Astrocyte (in vitro differentiated cells and primary cell): ENCODE measurements at regions not wholly inside any gene's neighbourhood (a gene's known extent, or its start where the extent isn't known, plus 50 kb on each side); places are given as distances from the start of the nearest gene placed in this dataset.
A peak's percentile ranks its signal among the peaks of the same experiment; 100 is the strongest.

Experiments used
- DNase-seq: peaks from one replicate; pipeline ENCODE4 v3.0.0-alpha.2; 2010; ENCODE audit warnings: low read depth
- FAIRE-seq: peaks from 2 replicates; lab custom pipeline; 2011; peaks lifted over from hg19 to GRCh38; lab: Jason Lieb, UNC
- H2AFZ ChIP-seq: 2 replicates; pipeline ENCODE4 v1.6.0; 2012; ENCODE audit warnings: low read depth, low read length, inconsistent platforms
- H3K27ac ChIP-seq: 2 replicates; pipeline ENCODE4 v1.5.1; 2011; ENCODE audit warnings: low read depth, low read length, inconsistent platforms
- H3K27me3 ChIP-seq: 2 replicates; pipeline ENCODE4 v1.6.0; 2011; ENCODE audit warnings: low read length, inconsistent platforms; ENCODE audit not compliant: insufficient read depth
- H3K36me3 ChIP-seq: 2 replicates; pipeline ENCODE4 v1.5.1; 2011; ENCODE audit warnings: low read length, inconsistent platforms; ENCODE audit not compliant: insufficient read depth
- H3K4me1 ChIP-seq: 2 replicates; pipeline ENCODE4 v1.5.1; 2011; ENCODE audit warnings: low read length, inconsistent platforms; ENCODE audit not compliant: insufficient read depth
- H3K4me2 ChIP-seq: 2 replicates; pipeline ENCODE4 v1.6.0; 2012; ENCODE audit warnings: low read length, inconsistent platforms
- H3K4me3 ChIP-seq: 2 replicates; pipeline ENCODE4 v1.5.1; 2011; ENCODE audit warnings: low read depth, mild to moderate bottlenecking, low read length, inconsistent platforms; ENCODE audit not compliant: insufficient read depth
- H3K79me2 ChIP-seq: 2 replicates; pipeline ENCODE4 v1.6.0; 2012; ENCODE audit warnings: mild to moderate bottlenecking, low read length, inconsistent platforms; ENCODE audit not compliant: insufficient read depth
- H3K9ac ChIP-seq: 2 replicates; pipeline ENCODE4 v1.6.0; 2012; ENCODE audit warnings: mild to moderate bottlenecking, low read length, inconsistent platforms
- H3K9me3 ChIP-seq: 2 replicates; pipeline ENCODE4 v1.5.1; 2012; ENCODE audit warnings: low read depth, mild to moderate bottlenecking, low read length, inconsistent platforms; ENCODE audit not compliant: insufficient read depth
- H4K20me1 ChIP-seq: 2 replicates; pipeline ENCODE4 v1.6.0; 2012; ENCODE audit warnings: low read length, inconsistent platforms; ENCODE audit not compliant: insufficient read depth
- H3K27ac Mint-ChIP-seq: one replicate; pipeline ENCODE4 v1.8.0; 2021; ENCODE audit warnings: mild to moderate bottlenecking, mixed read lengths; ENCODE audit not compliant: unreplicated experiment
- H3K27me3 Mint-ChIP-seq: one replicate; pipeline ENCODE4 v1.8.0; 2021; ENCODE audit warnings: low read depth, mixed read lengths; ENCODE audit not compliant: unreplicated experiment
- H3K36me3 Mint-ChIP-seq: one replicate; pipeline ENCODE4 v1.8.0; 2021; ENCODE audit warnings: low read depth, mixed read lengths; ENCODE audit not compliant: unreplicated experiment
- H3K4me1 Mint-ChIP-seq: one replicate; pipeline ENCODE4 v1.8.0; 2021; ENCODE audit warnings: low read depth, mixed read lengths; ENCODE audit not compliant: unreplicated experiment
- H3K4me3 Mint-ChIP-seq: one replicate; pipeline ENCODE4 v1.8.0; 2021; ENCODE audit warnings: mild to moderate bottlenecking, moderate library complexity, mixed read lengths; ENCODE audit not compliant: unreplicated experiment
- H3K9me3 Mint-ChIP-seq: one replicate; pipeline ENCODE4 v1.8.0; 2021; ENCODE audit warnings: mild to moderate bottlenecking, mixed read lengths; ENCODE audit not compliant: unreplicated experiment
- EZH2 ChIP-seq: IDR thresholded peaks from 2 replicates; pipeline ENCODE4 v1.6.1; 2012; ENCODE audit warnings: mild to moderate bottlenecking, low read length, inconsistent platforms; ENCODE audit not compliant: insufficient read depth
- TF ChIP-seq, protein P1 (sequence below): IDR thresholded peaks from 2 replicates; pipeline ENCODE4 v1.5.1; 2011; ENCODE audit warnings: low read depth, mild to moderate bottlenecking, inconsistent platforms, low read length, moderate library complexity; ENCODE audit not compliant: insufficient read depth

DNA sequence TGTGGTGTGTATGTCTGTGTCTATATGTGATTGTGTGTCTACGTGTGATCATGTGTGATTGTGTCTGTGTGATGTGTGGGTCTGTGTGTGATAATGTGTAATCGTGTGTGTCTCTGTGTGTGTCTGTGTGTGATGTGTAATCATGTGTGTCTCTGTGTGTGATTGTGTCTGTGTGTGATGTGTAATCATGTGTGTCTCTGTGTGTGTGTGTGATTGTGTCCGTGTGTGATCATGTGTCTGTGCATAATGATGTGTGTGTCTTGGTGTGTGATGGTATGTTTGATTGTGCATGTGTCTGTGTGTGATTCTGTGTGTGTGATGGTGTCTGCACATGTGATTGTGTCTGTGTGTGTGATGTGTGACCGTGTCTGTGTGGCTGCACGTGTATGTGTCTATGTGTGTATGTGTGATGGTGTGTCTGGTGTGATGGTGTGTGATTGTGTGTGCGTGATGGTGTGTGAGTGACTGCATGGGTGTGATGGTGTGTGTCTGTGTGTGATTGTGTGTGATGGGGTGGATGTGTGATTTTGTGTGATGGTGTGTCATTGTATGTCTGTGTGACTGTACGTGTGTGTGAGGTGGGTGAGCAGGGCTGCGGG is 78.9 kb downstream of the RTP5 start:
- Mint-ChIP-seq H3K9me3 (peaks cover 7% of the 10 kb centered on the region), H3K27me3 (peaks cover 50% of the 10 kb centered on the region), H3K27ac (no peak overlapping the region), H3K4me1 (no peaks in the 10 kb centered on the region), H3K36me3 (peaks cover 1% of the 10 kb centered on the region), H3K4me3 (no peak overlapping the region)
- no peaks in the 10 kb centered on the region for H3K4me1 ChIP-seq
- no peak overlapping the region for H3K9ac ChIP-seq
- no peak for DNase-seq
- H3K27ac ChIP-seq, result no peak overlapping the region
- peaks cover 16% of the 10 kb centered on the region for H3K27me3 ChIP-seq
- H3K4me3 ChIP-seq, result no peak overlapping the region
- H3K4me2 ChIP-seq, result no peak overlapping the region
- peaks cover 4% of the 10 kb centered on the region for H3K9me3 ChIP-seq
- no peak for TF ChIP-seq EZH2
- TF ChIP-seq, protein P1, sequence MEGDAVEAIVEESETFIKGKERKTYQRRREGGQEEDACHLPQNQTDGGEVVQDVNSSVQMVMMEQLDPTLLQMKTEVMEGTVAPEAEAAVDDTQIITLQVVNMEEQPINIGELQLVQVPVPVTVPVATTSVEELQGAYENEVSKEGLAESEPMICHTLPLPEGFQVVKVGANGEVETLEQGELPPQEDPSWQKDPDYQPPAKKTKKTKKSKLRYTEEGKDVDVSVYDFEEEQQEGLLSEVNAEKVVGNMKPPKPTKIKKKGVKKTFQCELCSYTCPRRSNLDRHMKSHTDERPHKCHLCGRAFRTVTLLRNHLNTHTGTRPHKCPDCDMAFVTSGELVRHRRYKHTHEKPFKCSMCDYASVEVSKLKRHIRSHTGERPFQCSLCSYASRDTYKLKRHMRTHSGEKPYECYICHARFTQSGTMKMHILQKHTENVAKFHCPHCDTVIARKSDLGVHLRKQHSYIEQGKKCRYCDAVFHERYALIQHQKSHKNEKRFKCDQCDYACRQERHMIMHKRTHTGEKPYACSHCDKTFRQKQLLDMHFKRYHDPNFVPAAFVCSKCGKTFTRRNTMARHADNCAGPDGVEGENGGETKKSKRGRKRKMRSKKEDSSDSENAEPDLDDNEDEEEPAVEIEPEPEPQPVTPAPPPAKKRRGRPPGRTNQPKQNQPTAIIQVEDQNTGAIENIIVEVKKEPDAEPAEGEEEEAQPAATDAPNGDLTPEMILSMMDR, result no peak
- H3K36me3 ChIP-seq, result no peaks in the 10 kb centered on the region
- no peak for FAIRE-seq
- H3K79me2 ChIP-seq, result no peaks in the 10 kb centered on the region
- H4K20me1 ChIP-seq, result peaks cover 8% of the 10 kb centered on the region
- no peak overlapping the region for H2AFZ ChIP-seq

DNA sequence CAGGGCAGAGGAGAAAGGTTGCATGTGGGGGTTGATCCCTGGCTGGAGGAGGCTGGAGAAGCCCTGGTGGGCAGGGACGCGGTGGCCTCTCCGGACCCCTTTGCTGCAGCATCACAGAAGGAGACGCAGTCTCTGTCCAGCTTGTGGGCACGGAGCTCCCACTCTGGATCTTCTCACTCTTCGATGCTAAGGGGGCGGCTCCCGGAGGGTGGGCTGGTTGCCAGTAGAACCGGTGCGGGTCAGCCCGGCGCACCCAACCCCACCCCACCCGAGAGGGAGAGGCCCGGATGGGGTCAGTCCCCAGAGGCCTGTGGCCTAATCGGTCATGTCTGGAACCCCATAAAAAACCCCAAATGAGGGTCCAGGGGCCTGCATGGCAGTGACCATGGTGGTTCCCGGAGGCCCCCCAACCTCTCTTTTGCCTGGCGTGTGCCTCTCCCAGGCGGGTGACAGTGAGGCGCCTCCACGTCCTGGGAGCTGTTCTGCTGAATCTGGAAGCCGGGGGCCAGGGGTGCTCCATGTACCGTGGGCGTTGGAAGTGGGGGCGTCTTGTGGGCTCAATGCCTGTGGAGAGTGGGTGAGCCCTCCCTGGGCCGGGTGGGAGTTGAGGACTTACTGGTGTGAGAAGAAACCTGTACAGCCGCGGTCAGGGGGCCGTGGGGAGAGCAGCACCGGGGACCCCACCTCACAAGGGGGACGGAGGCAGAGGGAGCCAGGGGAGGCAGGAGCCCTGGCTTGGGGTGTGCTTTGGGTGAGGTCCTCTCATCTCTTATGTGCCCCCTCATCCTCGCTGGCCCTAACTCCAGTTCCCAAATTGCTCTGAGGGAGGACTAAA is 79.6 kb downstream of the RTP5 start:
- H3K27ac Mint-ChIP-seq, result peak overlapping the region; percentile 10
- H3K4me3 Mint-ChIP-seq, result no peak overlapping the region
- peaks cover 7% of the 10 kb centered on the region for H3K9me3 Mint-ChIP-seq
- Histone ChIP-seq H3K27ac (no peak overlapping the region), H3K4me3 (no peak overlapping the region), H3K27me3 (peaks cover 19% of the 10 kb centered on the region), H3K79me2 (no peaks in the 10 kb centered on the region), H3K9me3 (peaks cover 4% of the 10 kb centered on the region), H4K20me1 (peaks cover 8% of the 10 kb centered on the region), H3K4me1 (no peaks in the 10 kb centered on the region), H3K9ac (no peak overlapping the region), H3K36me3 (no peaks in the 10 kb centered on the region), H3K4me2 (no peak overlapping the region), H2AFZ (no peak overlapping the region)
- FAIRE-seq (no peak), DNase-seq (no peak)
- H3K27me3 Mint-ChIP-seq, result peaks cover 47% of the 10 kb centered on the region
- TF ChIP-seq, protein P1, result no peak
- no peak for TF ChIP-seq EZH2
- H3K4me1 Mint-ChIP-seq, result no peaks in the 10 kb centered on the region
- H3K36me3 Mint-ChIP-seq, result peaks cover 1% of the 10 kb centered on the region
